ENCODE measurements at regions not wholly inside any gene's neighbourhood (a gene's known extent, or its start where the extent isn't known, plus 50 kb on each side); places are given as distances from the start of the nearest gene placed in this dataset.

- no peak for DNase-seq (ENCODE audit: extremely low read depth in 1 of 11, low read depth in 9 of 11, low spot score in 4 of 11)
These were observed 365.7 kb upstream of the CPEB2 start for GRCh38 chr4:14636563-14636962.

GRCh38 chr4:14640476-14640875 is 361.8 kb upstream of the CPEB2 start:
- no peak for DNase-seq (ENCODE audit: extremely low read depth in 1 of 11, low read depth in 9 of 11, low spot score in 4 of 11)

- no peak for DNase-seq (ENCODE audit: extremely low read depth in 1 of 11, low read depth in 9 of 11, low spot score in 4 of 11)
These were observed 360.4 kb upstream of the CPEB2 start for GRCh38 chr4:14641871-14642270.

GRCh38 chr4:14644580-14645282 is 357.6 kb upstream of the CPEB2 start:
- no peak for DNase-seq (ENCODE audit: extremely low read depth in 1 of 11, low read depth in 9 of 11, low spot score in 4 of 11)

- DNase-seq (ENCODE audit: extremely low read depth in 1 of 11, low read depth in 9 of 11, low spot score in 4 of 11): no peak
These were observed 355.4 kb upstream of the CPEB2 start for GRCh38 chr4:14646831-14647230.

- DNase-seq (ENCODE audit: extremely low read depth in 1 of 11, low read depth in 9 of 11, low spot score in 4 of 11): peak in 1 of 11 donors; percentile 3
These were observed 352.2 kb upstream of the CPEB2 start for GRCh38 chr4:14650127-14650526.

GRCh38 chr4:14652522-14652921 is 349.8 kb upstream of the CPEB2 start:
- no peak for DNase-seq (ENCODE audit: extremely low read depth in 1 of 11, low read depth in 9 of 11, low spot score in 4 of 11)

GRCh38 chr4:14653338-14653737 is 348.9 kb upstream of the CPEB2 start:
- no peak for DNase-seq (ENCODE audit: extremely low read depth in 1 of 11, low read depth in 9 of 11, low spot score in 4 of 11)

- DNase-seq (ENCODE audit: extremely low read depth in 1 of 11, low read depth in 9 of 11, low spot score in 4 of 11): no peak
These were observed 343.0 kb upstream of the CPEB2 start for GRCh38 chr4:14659286-14659685.

GRCh38 chr4:14667624-14668151 is 334.6 kb upstream of the CPEB2 start:
- DNase-seq (ENCODE audit: extremely low read depth in 1 of 11, low read depth in 9 of 11, low spot score in 4 of 11): no peak

GRCh38 chr4:14668296-14668695 is 334.0 kb upstream of the CPEB2 start:
- no peak for DNase-seq (ENCODE audit: extremely low read depth in 1 of 11, low read depth in 9 of 11, low spot score in 4 of 11)

GRCh38 chr4:14669371-14669770 is 332.9 kb upstream of the CPEB2 start:
- no peak for DNase-seq (ENCODE audit: extremely low read depth in 1 of 11, low read depth in 9 of 11, low spot score in 4 of 11)

- no peak for DNase-seq (ENCODE audit: extremely low read depth in 1 of 11, low read depth in 9 of 11, low spot score in 4 of 11)
These were observed 331.1 kb upstream of the CPEB2 start for GRCh38 chr4:14671146-14671545.

GRCh38 chr4:14675279-14675985 is 326.8 kb upstream of the CPEB2 start:
- no peak for DNase-seq (ENCODE audit: extremely low read depth in 1 of 11, low read depth in 9 of 11, low spot score in 4 of 11)

GRCh38 chr4:14679906-14680305 is 322.4 kb upstream of the CPEB2 start:
- DNase-seq (ENCODE audit: extremely low read depth in 1 of 11, low read depth in 9 of 11, low spot score in 4 of 11): no peak

GRCh38 chr4:14681330-14681729 is 321.0 kb upstream of the CPEB2 start:
- no peak for DNase-seq (ENCODE audit: extremely low read depth in 1 of 11, low read depth in 9 of 11, low spot score in 4 of 11)

- no peak for DNase-seq (ENCODE audit: extremely low read depth in 1 of 11, low read depth in 9 of 11, low spot score in 4 of 11)
These were observed 308.6 kb upstream of the CPEB2 start for GRCh38 chr4:14693728-14694127.

GRCh38 chr4:14695095-14695845 is 307.0 kb upstream of the CPEB2 start:
- no peak for DNase-seq (ENCODE audit: extremely low read depth in 1 of 11, low read depth in 9 of 11, low spot score in 4 of 11)

- DNase-seq (ENCODE audit: extremely low read depth in 1 of 11, low read depth in 9 of 11, low spot score in 4 of 11): no peak
These were observed 302.2 kb upstream of the CPEB2 start for GRCh38 chr4:14700083-14700482.

GRCh38 chr4:14700544-14700943 is 301.7 kb upstream of the CPEB2 start:
- DNase-seq (ENCODE audit: extremely low read depth in 1 of 11, low read depth in 9 of 11, low spot score in 4 of 11): no peak

Data from renal cortex interstitium (tissue), 11 donors.